ENCODE measurements at regions not wholly inside any gene's neighbourhood (a gene's known extent, or its start where the extent isn't known, plus 50 kb on each side); places are given as distances from the start of the nearest gene placed in this dataset.
"Not testable (repeated sequence)": the region's sequence is repeated elsewhere in the genome, so short reads cannot be mapped to it uniquely, and the experiment has no call there.

- no peak for DNase-seq (ENCODE audit: low spot score)
These were observed 255.2 kb downstream of the DEPDC1B start for GRCh38 chr5:60444661-60445360.

- no peak for DNase-seq (ENCODE audit: low spot score)
These were observed 260.4 kb downstream of the DEPDC1B start for GRCh38 chr5:60439552-60439951.

- no peak for DNase-seq (ENCODE audit: low spot score)
These were observed 262.7 kb downstream of the DEPDC1B start for GRCh38 chr5:60437308-60437707.

GRCh38 chr5:60436518-60436917, 263.4 kb downstream of the DEPDC1B start:
- DNase-seq (ENCODE audit: low spot score), result no peak

- DNase-seq (ENCODE audit: low spot score), result no peak
These were observed 264.2 kb downstream of the DEPDC1B start for GRCh38 chr5:60435808-60436207.

- DNase-seq (ENCODE audit: low spot score), result not testable (repeated sequence)
These were observed 273.8 kb downstream of the DEPDC1B start for GRCh38 chr5:60426189-60426588.

- DNase-seq (ENCODE audit: low spot score), result not testable (repeated sequence)
These were observed 279.2 kb downstream of the DEPDC1B start for GRCh38 chr5:60420773-60421172.

- DNase-seq (ENCODE audit: low spot score), result no peak
These were observed 282.3 kb downstream of the DEPDC1B start for GRCh38 chr5:60417500-60418181.

- DNase-seq (ENCODE audit: low spot score), result no peak
These were observed 284.5 kb downstream of the DEPDC1B start for GRCh38 chr5:60415443-60415842.

- no peak for DNase-seq (ENCODE audit: low spot score)
These were observed 289.5 kb downstream of the DEPDC1B start for GRCh38 chr5:60410427-60410826.

GRCh38 chr5:60404171-60404570, 295.8 kb downstream of the DEPDC1B start:
- no peak for DNase-seq (ENCODE audit: low spot score)

- DNase-seq (ENCODE audit: low spot score), result no peak
These were observed 296.5 kb downstream of the DEPDC1B start for GRCh38 chr5:60403343-60404006.

GRCh38 chr5:60402161-60402785, 297.7 kb downstream of the DEPDC1B start:
- DNase-seq (ENCODE audit: low spot score), result no peak

- DNase-seq (ENCODE audit: low spot score), result no peak
These were observed 298.4 kb downstream of the DEPDC1B start for GRCh38 chr5:60401526-60401925.

GRCh38 chr5:60399507-60399906, 300.5 kb downstream of the DEPDC1B start:
- no peak for DNase-seq (ENCODE audit: low spot score)

- DNase-seq (ENCODE audit: low spot score), result no peak
These were observed 304.1 kb downstream of the DEPDC1B start for GRCh38 chr5:60395712-60396329.

- DNase-seq (ENCODE audit: low spot score), result no peak
These were observed 312.9 kb downstream of the DEPDC1B start for GRCh38 chr5:60387051-60387440.

- DNase-seq (ENCODE audit: low spot score), result no peak
These were observed 313.4 kb downstream of the DEPDC1B start for GRCh38 chr5:60386436-60387050.

GRCh38 chr5:60382716-60383115, 317.2 kb downstream of the DEPDC1B start:
- DNase-seq (ENCODE audit: low spot score), result peak; percentile 32

- DNase-seq (ENCODE audit: low spot score), result no peak
These were observed 320.1 kb downstream of the DEPDC1B start for GRCh38 chr5:60379907-60380306.

- no peak for DNase-seq (ENCODE audit: low spot score)
These were observed 322.1 kb downstream of the DEPDC1B start for GRCh38 chr5:60377826-60378225.

GRCh38 chr5:60376860-60377259, 323.1 kb downstream of the DEPDC1B start:
- no peak for DNase-seq (ENCODE audit: low spot score)

Data from D341Med (cell line).